HG03097 (cell line): ENCODE measurements at regions not wholly inside any gene's neighbourhood (a gene's known extent, or its start where the extent isn't known, plus 50 kb on each side); places are given as distances from the start of the nearest gene placed in this dataset.
A peak's percentile ranks its signal among the peaks of the same experiment; 100 is the strongest.
"Not testable (repeated sequence)": the region's sequence is repeated elsewhere in the genome, so short reads cannot be mapped to it uniquely, and the experiment has no call there.

Source experiments
- ATAC-seq: cut with Tn5 transposase; IDR thresholded peaks from one replicate; pipeline ENCODE4 v1.9.1; 2021; ENCODE audit not compliant: unreplicated experiment, low FRiP score

- ATAC-seq = no peak
These were observed 1284.3 kb downstream of the XPNPEP1 start for GRCh38 chr10:108639010-108639409.

DNA sequence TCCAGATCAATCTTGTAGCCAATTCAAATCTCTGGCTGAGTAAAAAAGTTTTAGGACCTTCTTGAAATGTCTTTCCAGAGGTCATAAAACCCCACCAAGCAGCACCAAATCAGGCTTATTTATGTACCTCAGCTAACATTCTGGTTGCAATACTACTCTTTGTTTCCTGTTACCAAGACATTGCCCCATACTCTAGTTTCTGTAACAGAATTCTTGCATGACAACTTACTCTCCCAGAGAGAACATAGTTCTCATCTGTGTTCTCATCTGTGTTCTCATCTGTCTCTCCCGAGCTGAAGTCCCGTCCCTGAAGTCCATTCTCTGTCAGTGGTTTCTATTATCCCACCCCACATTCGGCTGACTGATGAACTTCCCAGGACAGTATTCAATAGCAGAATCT is 1285.1 kb downstream of the XPNPEP1 start:
- ATAC-seq = no peak

DNA sequence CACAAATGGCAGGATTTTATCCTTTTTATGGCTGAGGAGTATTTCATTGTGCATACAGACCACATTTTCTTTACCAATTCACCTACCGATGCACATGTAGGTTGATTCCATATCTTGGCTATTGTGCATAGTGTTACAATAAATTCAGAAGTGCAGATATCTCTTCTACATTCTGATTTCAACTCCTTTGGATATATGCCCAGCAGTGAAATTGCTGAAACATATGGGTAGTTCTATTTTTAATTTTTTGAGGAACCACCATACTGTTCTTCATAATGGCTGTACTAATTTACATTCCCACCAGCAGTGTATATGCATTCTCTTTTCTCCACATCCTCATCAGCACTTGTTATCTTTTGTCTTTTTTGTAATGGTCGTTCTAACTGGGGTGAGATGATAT is 1290.3 kb downstream of the XPNPEP1 start:
- no peak for ATAC-seq

GRCh38 chr10:108632144-108632543 is 1291.2 kb downstream of the XPNPEP1 start:
- no peak for ATAC-seq

- ATAC-seq = peak; percentile 75
These were observed 1292.0 kb downstream of the XPNPEP1 start for GRCh38 chr10:108631332-108631731.

DNA sequence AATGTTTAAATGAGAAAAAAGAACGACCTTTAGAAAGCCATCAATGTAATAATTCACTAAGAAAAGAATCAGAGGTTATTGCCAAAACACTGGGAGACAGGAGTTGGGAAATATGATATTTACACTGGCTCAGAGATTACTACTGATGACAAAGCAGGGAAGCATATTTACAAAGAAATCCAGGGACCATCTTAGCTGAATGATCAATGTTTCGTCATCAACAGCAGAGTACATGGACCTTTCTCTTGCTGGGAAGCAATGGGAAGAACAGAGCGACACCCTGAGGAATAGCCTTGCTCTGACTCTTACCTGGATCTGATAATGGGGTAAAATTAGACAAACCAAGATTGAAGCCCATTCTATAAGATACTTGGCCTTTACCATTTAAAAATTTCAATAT is 1293.5 kb downstream of the XPNPEP1 start:
- no peak for ATAC-seq

GRCh38 chr10:108624052-108624451 is 1299.3 kb downstream of the XPNPEP1 start:
- ATAC-seq = no peak

GRCh38 chr10:108620821-108621534 is 1302.3 kb downstream of the XPNPEP1 start:
- ATAC-seq = no peak

- ATAC-seq = no peak
These were observed 1306.6 kb downstream of the XPNPEP1 start for GRCh38 chr10:108616559-108617285.

GRCh38 chr10:108615576-108616320 is 1307.6 kb downstream of the XPNPEP1 start:
- ATAC-seq = no peak

GRCh38 chr10:108612485-108612884 is 1310.8 kb downstream of the XPNPEP1 start:
- ATAC-seq = no peak

DNA sequence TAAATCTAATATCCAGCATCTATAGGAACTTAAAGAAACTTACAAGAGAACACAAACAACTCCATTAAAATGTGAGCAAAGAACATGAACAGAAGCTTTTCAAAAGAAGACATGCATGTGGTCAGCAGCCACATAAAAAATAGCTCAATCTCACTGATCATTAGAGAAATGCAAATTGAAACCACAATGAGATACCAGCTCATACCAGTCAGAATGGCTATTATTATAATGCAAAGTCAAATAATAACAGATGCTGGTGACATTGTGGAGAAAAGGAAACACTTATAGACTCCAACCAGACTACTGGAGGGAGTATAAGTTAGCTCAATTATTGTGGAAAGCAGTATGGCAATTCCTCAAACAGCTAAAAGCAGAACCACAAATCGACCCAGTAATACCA is 1314.5 kb downstream of the XPNPEP1 start:
- ATAC-seq = no peak

DNA sequence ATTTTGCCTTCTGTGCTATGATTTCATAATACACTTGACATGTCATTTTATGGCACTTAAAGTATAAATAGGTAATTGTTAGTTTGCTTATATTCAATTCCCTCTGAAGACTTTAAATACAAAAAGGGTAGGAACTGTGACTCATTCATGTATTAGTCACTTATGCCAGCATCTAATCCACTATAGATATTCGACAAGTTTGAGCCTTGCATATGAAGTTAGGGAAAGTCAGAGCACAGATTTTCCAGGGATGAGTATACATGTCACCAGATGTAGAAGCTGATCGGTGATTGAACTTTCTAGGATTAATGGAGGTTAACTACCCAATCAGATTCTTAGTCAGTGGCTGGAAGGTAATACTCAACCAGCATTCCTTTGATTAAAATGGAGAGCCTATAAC is 1321.5 kb downstream of the XPNPEP1 start:
- ATAC-seq = no peak

DNA sequence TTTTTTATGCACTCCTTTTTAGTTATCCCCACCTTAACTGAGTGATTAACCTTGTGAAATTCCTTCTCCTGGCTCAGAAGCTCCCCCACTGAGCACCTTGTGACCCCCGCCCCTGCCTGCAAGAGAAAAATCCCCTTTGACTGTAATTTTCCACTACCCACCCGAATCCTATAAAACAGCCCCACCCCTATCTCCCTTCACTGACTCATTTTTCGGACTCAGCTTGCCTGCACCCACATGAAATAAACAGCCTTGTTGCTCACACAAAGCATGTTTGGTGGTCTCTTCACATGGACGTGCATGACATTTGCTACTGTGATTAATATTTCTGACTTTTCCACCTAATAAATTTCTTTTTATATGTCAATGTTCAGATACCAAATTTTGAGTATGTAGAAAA is 1322.8 kb downstream of the XPNPEP1 start:
- ATAC-seq = not testable (repeated sequence)

DNA sequence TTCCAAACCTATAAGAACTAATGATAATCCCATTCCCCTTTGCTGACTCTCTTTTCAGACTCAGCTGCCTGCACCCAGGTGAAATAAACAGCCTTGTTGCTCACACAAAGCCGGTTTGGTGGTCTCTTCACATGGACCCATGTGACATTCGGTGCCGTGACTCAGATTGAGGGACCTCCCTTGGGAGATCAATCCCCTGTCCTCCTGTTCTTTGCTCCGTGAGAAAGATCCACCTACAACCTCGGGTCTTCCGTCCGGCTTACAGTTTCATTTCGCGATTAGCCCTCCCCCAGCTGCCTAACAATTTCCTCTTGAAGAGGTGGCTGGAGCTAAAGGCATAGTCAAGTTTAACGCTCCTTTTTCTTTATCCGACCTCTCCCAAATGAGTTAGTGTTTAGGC is 1324.0 kb downstream of the XPNPEP1 start:
- not testable (repeated sequence) for ATAC-seq

- no peak for ATAC-seq
These were observed 1324.5 kb downstream of the XPNPEP1 start for GRCh38 chr10:108598831-108599230.

- ATAC-seq = no peak
These were observed 1325.0 kb downstream of the XPNPEP1 start for GRCh38 chr10:108598320-108598695.

- ATAC-seq = no peak
These were observed 1325.5 kb downstream of the XPNPEP1 start for GRCh38 chr10:108597657-108598319.

- ATAC-seq = no peak
These were observed 1326.3 kb downstream of the XPNPEP1 start for GRCh38 chr10:108597031-108597430.

GRCh38 chr10:108592956-108593355 is 1330.4 kb downstream of the XPNPEP1 start:
- ATAC-seq = no peak

DNA sequence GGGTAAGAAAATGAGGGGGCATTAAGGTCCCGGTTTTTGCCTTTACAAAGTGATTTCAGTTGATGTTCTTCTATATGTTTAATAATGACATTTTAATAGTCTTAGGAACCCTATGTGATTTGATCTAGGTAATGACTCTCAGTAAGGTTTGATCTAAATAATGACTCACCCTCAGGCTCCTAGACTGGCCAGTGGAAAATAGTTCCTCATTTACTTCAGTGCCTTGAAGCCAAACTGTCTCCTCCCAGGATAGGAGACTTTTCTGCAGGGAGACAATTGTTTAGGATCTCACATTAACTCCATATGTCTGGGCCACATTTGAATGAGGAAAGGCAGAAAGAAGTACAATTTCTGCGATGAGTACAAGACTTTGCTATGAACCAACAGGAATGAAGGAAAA is 1331.9 kb downstream of the XPNPEP1 start:
- no peak for ATAC-seq
